ENCODE measurements at regions not wholly inside any gene's neighbourhood (a gene's known extent, or its start where the extent isn't known, plus 50 kb on each side); places are given as distances from the start of the nearest gene placed in this dataset.
A peak's percentile ranks its signal among the peaks of the same experiment; 100 is the strongest.
"Not testable (repeated sequence)": the region's sequence is repeated elsewhere in the genome, so short reads cannot be mapped to it uniquely, and the experiment has no call there.

DNA sequence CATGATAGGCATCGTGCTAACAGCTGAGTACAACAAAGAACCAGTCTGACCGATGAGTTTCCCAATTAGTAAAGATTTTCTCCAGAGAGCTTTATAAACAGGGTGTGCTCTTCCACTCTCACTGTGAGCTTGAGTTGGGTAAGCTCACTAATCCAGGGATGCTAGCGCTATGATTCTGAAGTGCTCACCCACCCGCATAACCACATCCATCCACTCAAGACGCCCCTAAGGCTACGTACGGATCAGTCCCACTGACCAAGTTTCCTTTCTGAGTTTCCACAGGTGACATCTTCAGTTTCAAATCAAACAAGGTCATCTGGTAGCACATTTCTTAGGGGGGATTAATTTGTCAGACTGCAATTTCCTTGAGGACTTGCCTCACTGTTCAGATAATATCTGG lies 141.1 kb upstream of the ABI3BP start:
- no peak overlapping the region for H2AFZ ChIP-seq (ENCODE audit: low read depth, low read length)
- no peak overlapping the region for H2BK120ac ChIP-seq (ENCODE audit: low read depth, low read length)
- DNase-seq, result no peak
- no peak overlapping the region for H3K14ac ChIP-seq (ENCODE audit: low read length in 2 of 2)
- H3K4me2 ChIP-seq (ENCODE audit: low read length, poor library complexity, severe bottlenecking), result no peak overlapping the region
- H3K4me3 ChIP-seq (ENCODE audit: insufficient read depth in 1 of 2, low read depth in 1 of 2, low read length in 2 of 2), result no peak overlapping the region
- H4K91ac ChIP-seq (ENCODE audit: low read length), result no peak overlapping the region
- H2BK12ac ChIP-seq (ENCODE audit: low read length in 2 of 2), result no peak overlapping the region
- peak overlapping the region; percentile 40 for H4K8ac ChIP-seq (ENCODE audit: low read length)
- 91% methylated on average over 7 of the region's 7 CpGs for WGBS
- H3K79me1 ChIP-seq (replicated peaks; ENCODE audit: low read length, poor library complexity, severe bottlenecking), result no peaks in the 10 kb centered on the region
- no peak overlapping the region for H3K9ac ChIP-seq (ENCODE audit: low read length)
- H3K27ac ChIP-seq (ENCODE audit: low read length, poor library complexity, severe bottlenecking), result no peak overlapping the region
- no peaks in the 10 kb centered on the region for H3K36me3 ChIP-seq (ENCODE audit: control insufficient read depth in 1 of 2, insufficient read depth in 2 of 2, low read depth in 1 of 2, low read length in 2 of 2)
- no peak overlapping the region for H2BK15ac ChIP-seq (ENCODE audit: low read depth, poor library complexity, severe bottlenecking)
- no peak overlapping the region for H2AK5ac ChIP-seq (ENCODE audit: low read length, severe bottlenecking)
- no peak overlapping the region for H3K18ac ChIP-seq (ENCODE audit: low read depth in 1 of 2, low read length in 2 of 2)
- no peaks in the 10 kb centered on the region for H3K4me1 ChIP-seq (ENCODE audit: control insufficient read depth, insufficient read depth, low read depth, low read length)
- no peaks in the 10 kb centered on the region for H3K9me3 ChIP-seq (ENCODE audit: control insufficient read depth, low read length)
- no peak overlapping the region for H3K4ac ChIP-seq (ENCODE audit: low read depth in 1 of 2, low read length in 2 of 2)
- no peak overlapping the region for H3K23ac ChIP-seq (ENCODE audit: low read length in 2 of 2)
- no peaks in the 10 kb centered on the region for H3K27me3 ChIP-seq (ENCODE audit: control insufficient read depth in 1 of 2, insufficient read depth in 1 of 2, low read length in 2 of 2)
- no peak overlapping the region for H2BK5ac ChIP-seq (ENCODE audit: low read depth, low read length, poor library complexity, severe bottlenecking)

DNA sequence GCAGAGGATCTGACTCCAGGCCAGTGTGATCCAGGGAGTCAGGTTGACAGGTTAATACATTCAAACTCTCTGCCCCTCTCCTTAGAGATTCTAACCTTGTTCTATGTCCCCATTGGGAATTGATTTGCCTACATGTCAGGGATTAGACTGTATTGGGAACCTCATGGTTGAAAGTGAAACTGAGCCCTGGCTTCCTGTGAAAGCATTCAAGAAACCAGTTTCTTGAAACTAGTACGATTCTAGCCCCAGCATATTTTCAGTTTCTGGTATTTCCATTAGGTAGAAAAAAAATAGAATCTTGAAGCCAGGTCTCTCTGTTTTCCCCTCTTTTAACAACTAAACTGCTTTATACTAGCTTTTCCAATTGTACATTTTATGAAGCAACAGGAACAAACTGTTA lies 140.4 kb upstream of the ABI3BP start:
- Histone ChIP-seq H3K4me3 (ENCODE audit: insufficient read depth in 1 of 2, low read depth in 1 of 2, low read length in 2 of 2) (no peak overlapping the region), H2BK12ac (ENCODE audit: low read length in 2 of 2) (no peak overlapping the region), H3K14ac (ENCODE audit: low read length in 2 of 2) (no peak overlapping the region), H2BK120ac (ENCODE audit: low read depth, low read length) (no peak overlapping the region), H3K79me1 (replicated peaks; ENCODE audit: low read length, poor library complexity, severe bottlenecking) (no peaks in the 10 kb centered on the region), H3K27ac (ENCODE audit: low read length, poor library complexity, severe bottlenecking) (no peak overlapping the region), H3K23ac (ENCODE audit: low read length in 2 of 2) (no peak overlapping the region), H3K9me3 (ENCODE audit: control insufficient read depth, low read length) (no peaks in the 10 kb centered on the region), H3K4ac (ENCODE audit: low read depth in 1 of 2, low read length in 2 of 2) (no peak overlapping the region), H2AK5ac (ENCODE audit: low read length, severe bottlenecking) (no peak overlapping the region), H3K36me3 (ENCODE audit: control insufficient read depth in 1 of 2, insufficient read depth in 2 of 2, low read depth in 1 of 2, low read length in 2 of 2) (no peaks in the 10 kb centered on the region), H2BK15ac (ENCODE audit: low read depth, poor library complexity, severe bottlenecking) (no peak overlapping the region), H3K4me2 (ENCODE audit: low read length, poor library complexity, severe bottlenecking) (no peak overlapping the region), H4K91ac (ENCODE audit: low read length) (no peak overlapping the region), H2BK5ac (ENCODE audit: low read depth, low read length, poor library complexity, severe bottlenecking) (no peak overlapping the region), H3K18ac (ENCODE audit: low read depth in 1 of 2, low read length in 2 of 2) (no peak overlapping the region), H3K9ac (ENCODE audit: low read length) (peak overlapping the region; percentile 16), H3K27me3 (ENCODE audit: control insufficient read depth in 1 of 2, insufficient read depth in 1 of 2, low read length in 2 of 2) (no peaks in the 10 kb centered on the region), H3K4me1 (ENCODE audit: control insufficient read depth, insufficient read depth, low read depth, low read length) (no peaks in the 10 kb centered on the region), H4K8ac (ENCODE audit: low read length) (no peak overlapping the region), H2AFZ (ENCODE audit: low read depth, low read length) (no peak overlapping the region)
- no peak for DNase-seq
- WGBS, result no CpG with 5 or more reads among the region's 1 CpG

DNA sequence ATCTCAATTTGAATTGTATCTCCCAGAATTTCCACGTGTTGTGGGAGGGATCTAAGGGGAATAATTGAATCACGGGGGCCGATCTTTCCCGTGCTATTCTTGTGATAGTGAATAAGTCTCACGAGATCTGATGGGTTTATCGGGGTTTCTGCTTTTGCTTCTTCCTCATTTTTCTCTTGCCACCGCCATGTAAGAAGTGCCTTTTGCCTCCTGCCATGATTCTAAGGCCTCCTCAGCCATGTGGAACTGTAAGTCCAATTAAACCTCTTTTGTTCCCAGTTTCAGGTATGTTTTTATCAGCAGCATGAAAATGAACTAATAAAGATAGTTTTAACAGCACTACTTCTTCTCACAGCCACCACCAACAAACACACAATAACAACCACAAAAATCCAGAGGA lies 140.0 kb upstream of the ABI3BP start:
- H3K9me3 ChIP-seq (ENCODE audit: control insufficient read depth, low read length); H2BK120ac ChIP-seq (ENCODE audit: low read depth, low read length); H2AK5ac ChIP-seq (ENCODE audit: low read length, severe bottlenecking); H3K14ac ChIP-seq (ENCODE audit: low read length in 2 of 2); H2BK12ac ChIP-seq (ENCODE audit: low read length in 2 of 2); H4K91ac ChIP-seq (ENCODE audit: low read length); H2AFZ ChIP-seq (ENCODE audit: low read depth, low read length); H3K4ac ChIP-seq (ENCODE audit: low read depth in 1 of 2, low read length in 2 of 2); H2BK15ac ChIP-seq (ENCODE audit: low read depth, poor library complexity, severe bottlenecking); H3K27me3 ChIP-seq (ENCODE audit: control insufficient read depth in 1 of 2, insufficient read depth in 1 of 2, low read length in 2 of 2); H4K8ac ChIP-seq (ENCODE audit: low read length); H3K18ac ChIP-seq (ENCODE audit: low read depth in 1 of 2, low read length in 2 of 2); H2BK5ac ChIP-seq (ENCODE audit: low read depth, low read length, poor library complexity, severe bottlenecking); H3K4me1 ChIP-seq (ENCODE audit: control insufficient read depth, insufficient read depth, low read depth, low read length); H3K23ac ChIP-seq (ENCODE audit: low read length in 2 of 2); H3K36me3 ChIP-seq (ENCODE audit: control insufficient read depth in 1 of 2, insufficient read depth in 2 of 2, low read depth in 1 of 2, low read length in 2 of 2); H3K79me1 ChIP-seq (replicated peaks; ENCODE audit: low read length, poor library complexity, severe bottlenecking); DNase-seq; H3K27ac ChIP-seq (ENCODE audit: low read length, poor library complexity, severe bottlenecking); H3K4me3 ChIP-seq (ENCODE audit: insufficient read depth in 1 of 2, low read depth in 1 of 2, low read length in 2 of 2); H3K4me2 ChIP-seq (ENCODE audit: low read length, poor library complexity, severe bottlenecking); H3K9ac ChIP-seq (ENCODE audit: low read length): not testable (repeated sequence)
- WGBS, result 92% methylated on average over 6 of the region's 7 CpGs

DNA sequence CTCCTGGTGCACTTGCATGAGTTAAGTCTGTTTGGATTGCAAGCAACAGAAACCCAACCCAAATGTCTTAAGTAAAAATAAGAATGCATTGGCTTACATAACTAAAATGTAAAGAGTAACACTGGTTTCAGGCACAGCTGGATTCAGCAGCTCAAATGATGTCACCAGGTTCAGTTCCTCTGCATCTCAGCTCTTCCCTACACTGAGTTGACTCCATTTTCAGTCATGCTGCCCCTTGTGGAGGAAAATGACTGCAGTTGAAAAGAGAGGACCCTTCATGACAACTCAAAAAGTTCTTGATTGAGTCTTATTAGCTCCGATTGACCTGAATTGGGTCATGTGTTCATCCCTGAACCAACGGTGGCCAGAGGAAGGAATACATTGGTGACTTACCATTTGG lies 138.5 kb upstream of the ABI3BP start:
- Histone ChIP-seq H3K9ac (ENCODE audit: low read length) (no peak overlapping the region), H2BK15ac (ENCODE audit: low read depth, poor library complexity, severe bottlenecking) (no peak overlapping the region), H2BK5ac (ENCODE audit: low read depth, low read length, poor library complexity, severe bottlenecking) (no peak overlapping the region), H3K14ac (ENCODE audit: low read length in 2 of 2) (no peak overlapping the region), H3K79me1 (replicated peaks; ENCODE audit: low read length, poor library complexity, severe bottlenecking) (no peaks in the 10 kb centered on the region), H3K23ac (ENCODE audit: low read length in 2 of 2) (no peak overlapping the region), H3K18ac (ENCODE audit: low read depth in 1 of 2, low read length in 2 of 2) (no peak overlapping the region), H3K4me2 (ENCODE audit: low read length, poor library complexity, severe bottlenecking) (no peak overlapping the region), H4K8ac (ENCODE audit: low read length) (no peak overlapping the region), H3K4me3 (ENCODE audit: insufficient read depth in 1 of 2, low read depth in 1 of 2, low read length in 2 of 2) (no peak overlapping the region), H2BK12ac (ENCODE audit: low read length in 2 of 2) (no peak overlapping the region), H3K9me3 (ENCODE audit: control insufficient read depth, low read length) (no peaks in the 10 kb centered on the region), H3K4ac (ENCODE audit: low read depth in 1 of 2, low read length in 2 of 2) (no peak overlapping the region), H2AK5ac (ENCODE audit: low read length, severe bottlenecking) (no peak overlapping the region), H3K4me1 (ENCODE audit: control insufficient read depth, insufficient read depth, low read depth, low read length) (no peaks in the 10 kb centered on the region), H3K27ac (ENCODE audit: low read length, poor library complexity, severe bottlenecking) (no peak overlapping the region), H3K36me3 (ENCODE audit: control insufficient read depth in 1 of 2, insufficient read depth in 2 of 2, low read depth in 1 of 2, low read length in 2 of 2) (no peaks in the 10 kb centered on the region), H2AFZ (ENCODE audit: low read depth, low read length) (no peak overlapping the region), H2BK120ac (ENCODE audit: low read depth, low read length) (no peak overlapping the region), H3K27me3 (ENCODE audit: control insufficient read depth in 1 of 2, insufficient read depth in 1 of 2, low read length in 2 of 2) (no peaks in the 10 kb centered on the region), H4K91ac (ENCODE audit: low read length) (no peak overlapping the region)
- DNase-seq, result no peak
- 96% methylated on average over 2 of the region's 2 CpGs for WGBS
